SIG-M5 treated with dmso at 0.1 percent for 504 hours (cell line): ENCODE measurements at regions not wholly inside any gene's neighbourhood (a gene's known extent, or its start where the extent isn't known, plus 50 kb on each side); places are given as distances from the start of the nearest gene placed in this dataset.
"Not testable (repeated sequence)": the region's sequence is repeated elsewhere in the genome, so short reads cannot be mapped to it uniquely, and the experiment has no call there.

ENCODE experiments used
- DNase-seq: peaks from one replicate; lab custom pipeline; 2025; ENCODE audit not compliant: unreplicated experiment; lab: John Stamatoyannopoulos, UW

DNA sequence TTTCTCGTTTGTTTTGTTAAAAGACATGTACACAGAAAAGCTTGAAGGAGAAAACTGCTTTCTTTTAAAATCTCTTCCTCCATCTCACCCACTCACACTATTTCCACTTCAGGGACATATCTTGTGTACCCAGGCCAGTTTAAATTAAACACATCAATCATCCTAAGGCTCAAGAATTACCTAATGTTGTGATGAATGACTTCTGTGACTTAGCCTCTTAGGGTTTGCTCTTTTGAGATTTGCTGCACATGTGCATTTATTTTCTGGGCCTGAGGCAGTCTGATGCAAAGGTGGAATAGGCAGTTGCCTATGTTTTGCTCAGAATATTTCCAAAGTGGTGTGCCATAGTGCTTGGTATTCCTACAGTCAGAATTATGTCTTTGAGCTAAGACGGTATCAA is 439.9 kb upstream of the CHD1 start:
- no peak for DNase-seq

GRCh38 chr5:99355881-99356280 is 427.1 kb upstream of the CHD1 start:
- no peak for DNase-seq

GRCh38 chr5:99349787-99350186 is 421.0 kb upstream of the CHD1 start:
- DNase-seq = no peak

DNA sequence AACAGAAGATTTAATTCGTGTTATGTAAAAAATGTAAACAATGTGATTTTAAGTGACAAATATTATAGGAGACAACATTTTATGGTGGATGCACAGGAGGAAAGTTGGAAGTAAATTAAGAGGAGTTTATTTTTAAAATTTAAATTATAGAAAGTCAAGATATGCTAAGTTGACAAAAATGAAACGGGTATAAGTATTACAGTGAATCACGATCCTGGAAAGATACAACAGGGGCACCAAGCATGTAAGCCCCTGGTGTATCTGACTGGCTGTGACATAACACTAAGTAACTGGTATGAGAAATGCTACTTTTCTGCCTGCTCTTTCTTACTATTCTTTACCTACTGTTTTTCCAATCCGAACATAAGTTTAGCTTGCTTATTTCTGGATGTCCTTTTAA is 419.8 kb upstream of the CHD1 start:
- no peak for DNase-seq

- DNase-seq = not testable (repeated sequence)
Measured at GRCh38 chr5:99339758-99340157, 411.0 kb upstream of the CHD1 start.

- DNase-seq = no peak
Measured at GRCh38 chr5:99334936-99335335, 406.1 kb upstream of the CHD1 start.

DNA sequence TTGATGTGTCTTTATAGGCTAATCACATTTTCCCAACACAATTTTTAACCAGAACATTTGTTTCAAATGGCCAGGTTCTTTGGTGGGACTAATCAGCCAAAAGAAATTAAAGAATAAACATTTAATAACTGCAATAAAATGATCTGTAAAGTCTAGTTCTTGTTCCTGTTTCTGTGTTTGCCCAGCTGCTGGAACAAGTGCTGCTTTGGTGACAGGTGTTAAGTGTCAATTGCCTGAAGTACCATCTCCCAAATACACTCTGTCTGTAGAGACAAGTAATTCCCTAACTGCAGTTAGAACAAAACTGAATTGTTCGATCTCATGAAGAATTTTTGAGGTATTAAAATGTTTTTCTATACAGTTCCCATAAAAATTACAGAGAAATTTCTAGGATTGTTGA is 402.3 kb upstream of the CHD1 start:
- DNase-seq = peak; percentile 9

GRCh38 chr5:99320436-99320835 is 391.6 kb upstream of the CHD1 start:
- peak; percentile 79 for DNase-seq

- DNase-seq = peak; percentile 26
Measured at GRCh38 chr5:99317136-99317535, 388.3 kb upstream of the CHD1 start.

GRCh38 chr5:99316484-99316883 is 387.7 kb upstream of the CHD1 start:
- no peak for DNase-seq

GRCh38 chr5:99315413-99316183 is 386.8 kb upstream of the CHD1 start:
- DNase-seq = peak; percentile 93

DNA sequence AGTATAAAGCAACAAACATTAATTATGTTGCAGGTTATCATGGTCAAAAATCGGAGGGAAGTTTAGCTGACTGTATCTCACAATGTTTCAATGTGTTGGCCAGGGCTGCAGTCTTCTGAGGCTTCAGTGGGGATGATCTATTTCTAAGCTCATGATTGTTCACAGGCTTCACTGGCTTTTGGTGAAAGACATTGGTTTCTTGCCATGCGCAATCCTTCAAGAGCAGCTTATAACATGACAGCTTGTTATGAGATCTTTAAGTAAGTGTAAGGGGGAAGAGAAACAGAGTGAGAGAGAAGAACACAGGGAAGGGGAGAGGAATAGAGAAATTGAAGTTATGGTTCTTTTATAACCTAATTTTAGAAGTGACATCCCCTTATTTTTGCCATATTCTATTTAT is 385.9 kb upstream of the CHD1 start:
- peak; percentile 90 for DNase-seq

DNA sequence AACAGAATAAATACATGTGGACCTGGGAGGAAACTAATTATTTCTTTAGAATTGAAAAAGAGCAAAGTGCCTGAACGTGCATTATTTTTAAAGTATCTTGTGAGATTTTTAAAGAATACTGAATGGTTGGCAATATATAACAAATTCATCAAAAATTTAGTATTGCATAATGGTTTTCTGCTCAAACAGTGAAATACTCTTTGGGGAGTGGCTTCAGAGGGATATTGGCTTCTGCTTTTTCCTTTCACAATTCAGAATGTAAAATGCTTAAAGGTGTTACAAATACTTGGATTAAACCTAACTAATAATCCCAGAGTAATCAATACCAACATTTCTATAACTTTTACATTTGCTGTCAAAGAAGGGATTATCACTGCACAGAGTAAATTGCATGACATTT is 379.3 kb upstream of the CHD1 start:
- DNase-seq = peak; percentile 67

DNA sequence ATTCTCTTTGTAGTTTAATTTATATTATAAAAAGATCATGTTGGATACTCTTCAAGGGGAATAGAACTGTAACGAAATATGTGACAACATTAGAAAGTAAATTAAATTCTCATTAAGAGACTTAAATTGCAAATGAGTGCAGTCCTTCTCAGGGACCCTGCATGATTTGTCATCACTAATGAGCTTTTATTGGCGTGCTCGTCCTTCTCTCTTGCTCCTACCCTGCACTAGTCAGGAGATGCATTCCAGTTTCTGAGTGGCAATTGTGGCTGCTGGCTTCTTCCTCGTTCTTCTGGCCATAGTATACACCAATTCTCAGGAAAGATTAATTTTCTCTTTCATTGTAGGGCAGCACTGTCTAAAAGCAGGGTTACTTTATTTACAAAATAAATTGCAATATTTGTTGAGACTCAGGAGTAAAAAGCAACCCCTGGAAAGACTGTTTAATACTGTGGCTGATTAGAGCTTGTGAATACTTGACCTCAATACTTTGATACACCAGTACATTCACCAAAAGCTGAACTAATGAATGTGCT is 376.3 kb upstream of the CHD1 start:
- no peak for DNase-seq

GRCh38 chr5:99285606-99286005 is 356.8 kb upstream of the CHD1 start:
- no peak for DNase-seq

GRCh38 chr5:99275128-99275527 is 346.3 kb upstream of the CHD1 start:
- DNase-seq = no peak

GRCh38 chr5:99272576-99272975 is 343.8 kb upstream of the CHD1 start:
- no peak for DNase-seq

- DNase-seq = no peak
Measured at GRCh38 chr5:99258819-99259218, 330.0 kb upstream of the CHD1 start.

- DNase-seq = no peak
Measured at GRCh38 chr5:99248066-99248465, 319.3 kb upstream of the CHD1 start.

DNA sequence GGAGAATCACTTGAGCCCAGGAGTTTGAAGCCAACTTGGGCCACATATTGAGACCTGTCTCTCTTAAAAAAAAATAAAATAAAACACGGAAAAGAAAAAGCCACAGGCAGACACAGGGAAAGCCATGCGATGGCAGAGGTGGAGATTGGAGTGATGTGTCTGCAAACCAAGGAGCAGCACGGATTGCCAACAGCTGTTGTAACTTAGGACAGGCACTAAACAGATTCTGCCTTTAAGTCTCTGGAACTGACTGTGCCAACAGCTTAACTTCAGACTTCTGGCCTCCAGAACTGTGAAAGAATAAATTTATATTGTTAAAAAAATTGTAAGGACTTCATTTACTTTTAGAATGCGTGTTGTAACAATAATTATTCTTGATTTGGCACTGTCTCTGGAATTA is 318.5 kb upstream of the CHD1 start:
- DNase-seq = no peak

DNA sequence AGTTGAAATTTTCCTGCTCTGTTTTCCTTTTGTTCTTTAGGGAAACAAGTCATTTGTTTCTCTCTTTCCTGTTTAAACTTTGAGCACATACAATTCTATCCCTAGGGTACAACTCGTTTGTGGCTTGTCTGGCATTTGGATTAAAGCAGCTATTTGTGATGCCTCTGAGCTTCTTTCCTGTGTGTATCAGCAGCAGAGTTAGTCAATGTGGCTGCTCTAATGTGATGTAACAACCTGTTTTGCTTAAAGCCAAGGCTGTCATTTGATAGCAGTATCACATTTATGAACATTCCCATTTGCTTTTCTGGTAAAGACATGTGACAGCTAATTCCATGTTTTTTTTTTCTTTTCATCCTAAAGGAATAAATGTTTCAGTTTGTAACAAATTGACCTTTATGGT is 314.3 kb upstream of the CHD1 start:
- no peak for DNase-seq

GRCh38 chr5:99239826-99240360 is 311.1 kb upstream of the CHD1 start:
- DNase-seq = no peak
